Lower leg skin (tissue), 4 donors: ENCODE measurements at regions not wholly inside any gene's neighbourhood (a gene's known extent, or its start where the extent isn't known, plus 50 kb on each side); places are given as distances from the start of the nearest gene placed in this dataset.

Experiments used
- DNase-seq, 2 donors: peaks; one replicate each; pipeline ENCODE4 v3.0.0-alpha.2; 2019; ENCODE audit warnings: low spot score in 2 of 2
- H3K4me3 ChIP-seq: fragments of 200-600 bp; sonication (generic); 2 replicates; pipeline ENCODE4 v1.5.1; 2017; ENCODE audit warnings: mild to moderate bottlenecking, low read depth; ENCODE audit not compliant: poor library complexity, severe bottlenecking
- CTCF ChIP-seq, 3 donors: fragments of 450-650 bp; IDR thresholded peaks; one replicate each; pipeline ENCODE4 v1.5.1; 2016; ENCODE audit warnings: antibody characterized with exemption in 3 of 3, mild to moderate bottlenecking in 3 of 3, moderate library complexity in 2 of 3
- POLR2A ChIP-seq, 2 donors: fragments of 450-650 bp; IDR thresholded peaks; one replicate each; pipeline ENCODE4 v1.6.1; 2016 to 2017; ENCODE audit warnings: antibody characterized with exemption in 2 of 2, mild to moderate bottlenecking in 1 of 2, moderate library complexity in 1 of 2
- WGBS, 2 donors: methylation state at CpG; one replicate each; pipeline ENCODE4 v1.1.5; 2018; 5-methylcytosine and 5-hydroxymethylcytosine counted together
- intact Hi-C: fragments of 100-400 bp; cut with DNase I; formaldehyde crosslinking; loops from one replicate; pipeline ENCODE4 v1.15.0; 2023; ENCODE audit warnings: low total_unique reads

DNA sequence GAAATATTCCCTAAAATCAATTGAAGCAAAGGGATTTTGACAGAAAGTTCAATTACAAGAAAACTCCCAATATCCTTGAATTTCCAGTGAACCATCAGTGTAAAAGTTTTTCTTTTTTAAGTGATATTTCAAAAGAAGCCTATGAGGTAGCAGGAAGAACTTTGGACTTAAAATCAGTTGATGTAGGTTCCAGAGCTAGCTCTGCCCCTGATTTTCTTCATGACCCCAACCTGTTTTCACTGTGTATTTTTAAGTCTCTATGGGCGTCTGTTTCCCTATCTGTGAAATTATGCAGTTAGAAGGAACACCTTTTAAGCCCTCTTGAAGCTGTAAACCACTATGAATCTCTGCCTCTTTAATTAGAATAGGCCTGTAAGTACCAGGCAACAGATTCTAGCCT, 66.2 kb upstream of the SLC1A1 start:
- intact Hi-C loops, result no loop called here
- H3K4me3 ChIP-seq, result no peak overlapping the region
- no peak for DNase-seq
- TF ChIP-seq CTCF (IDR thresholded peaks at IDR 0.05), result no peak
- TF ChIP-seq POLR2A (IDR thresholded peaks at IDR 0.05), result no peak
- WGBS, 2 donors, result 90 to 92% methylated on average over 1 of the region's 1 CpG

DNA sequence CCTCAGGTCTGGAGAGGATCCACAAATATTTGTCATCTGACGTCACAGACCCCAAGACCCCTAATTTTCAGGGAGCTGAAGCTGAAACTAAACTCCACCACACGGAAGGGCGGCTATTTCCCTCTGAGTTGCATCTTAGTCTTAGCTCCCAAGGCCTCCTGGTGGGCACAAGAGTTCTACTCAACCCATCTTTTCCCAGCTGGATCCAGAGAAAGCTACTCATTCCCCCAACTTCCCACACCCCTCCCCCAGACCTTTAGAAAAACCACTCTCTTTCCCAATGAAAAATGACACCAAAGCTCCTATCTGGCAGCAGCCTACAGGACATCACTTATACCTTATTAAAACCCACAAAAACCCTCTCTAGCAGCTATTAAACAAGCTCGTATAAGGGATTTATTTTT, 67.1 kb upstream of the SLC1A1 start:
- H3K4me3 ChIP-seq, result no peak overlapping the region
- intact Hi-C loops, result no loop called here
- 75 to 82% methylated on average over 4 of the region's 4 CpGs for WGBS, 2 donors
- DNase-seq, result no peak
- TF ChIP-seq CTCF (IDR thresholded peaks at IDR 0.05) (no peak), POLR2A (IDR thresholded peaks at IDR 0.05) (no peak)

GRCh38 chr9:4422495-4422894, 67.8 kb upstream of the SLC1A1 start:
- WGBS, 2 donors, result 82 to 93% methylated on average over 2 of the region's 2 CpGs
- intact Hi-C loops, result no loop called here
- DNase-seq, result no peak
- no peak for TF ChIP-seq CTCF (IDR thresholded peaks at IDR 0.05)
- no peak for TF ChIP-seq POLR2A (IDR thresholded peaks at IDR 0.05)
- H3K4me3 ChIP-seq, result no peak overlapping the region

- DNase-seq, result no peak
- intact Hi-C loops, result no loop called here
- WGBS, 2 donors, result 90 to 91% methylated on average over 1 of the region's 1 CpG
- H3K4me3 ChIP-seq, result no peak overlapping the region
- TF ChIP-seq POLR2A (IDR thresholded peaks at IDR 0.05) (no peak), CTCF (IDR thresholded peaks at IDR 0.05) (no peak)
Measured at GRCh38 chr9:4421847-4422246, 68.4 kb upstream of the SLC1A1 start.

DNA sequence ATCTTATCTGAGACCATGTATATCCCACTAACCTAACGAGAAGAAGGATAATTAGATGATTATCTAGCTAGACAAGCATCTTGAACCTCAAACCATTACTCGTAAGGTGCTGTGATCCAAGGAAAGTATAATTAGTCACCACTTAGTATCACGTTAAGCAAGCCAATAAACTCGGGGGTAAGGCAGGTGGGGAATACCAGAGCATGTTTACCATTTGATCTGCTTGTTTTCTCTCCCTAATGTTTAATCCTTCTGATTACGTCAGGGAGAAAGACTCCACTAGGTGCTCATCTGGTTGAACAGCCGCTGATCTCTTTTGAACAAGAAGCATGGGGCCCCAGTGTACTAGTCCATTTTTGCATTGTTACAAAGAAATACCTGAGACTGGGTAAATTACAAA, 69.9 kb upstream of the SLC1A1 start:
- intact Hi-C loops, result no loop called here
- DNase-seq, result no peak
- no peak overlapping the region for H3K4me3 ChIP-seq
- WGBS, 2 donors, result 58 to 62% methylated on average over 6 of the region's 6 CpGs
- TF ChIP-seq CTCF (IDR thresholded peaks at IDR 0.05), result no peak
- no peak for TF ChIP-seq POLR2A (IDR thresholded peaks at IDR 0.05)

- WGBS, 2 donors, result 77 to 78% methylated on average over 2 of the region's 2 CpGs
- no peak overlapping the region for H3K4me3 ChIP-seq
- no peak for TF ChIP-seq POLR2A (IDR thresholded peaks at IDR 0.05)
- no peak for TF ChIP-seq CTCF (IDR thresholded peaks at IDR 0.05)
- intact Hi-C loops, result no loop called here
- DNase-seq, result no peak
Measured at GRCh38 chr9:4417578-4418325, 72.5 kb upstream of the SLC1A1 start.
